ENCODE measurements at regions not wholly inside any gene's neighbourhood (a gene's known extent, or its start where the extent isn't known, plus 50 kb on each side); places are given as distances from the start of the nearest gene placed in this dataset.

DNA sequence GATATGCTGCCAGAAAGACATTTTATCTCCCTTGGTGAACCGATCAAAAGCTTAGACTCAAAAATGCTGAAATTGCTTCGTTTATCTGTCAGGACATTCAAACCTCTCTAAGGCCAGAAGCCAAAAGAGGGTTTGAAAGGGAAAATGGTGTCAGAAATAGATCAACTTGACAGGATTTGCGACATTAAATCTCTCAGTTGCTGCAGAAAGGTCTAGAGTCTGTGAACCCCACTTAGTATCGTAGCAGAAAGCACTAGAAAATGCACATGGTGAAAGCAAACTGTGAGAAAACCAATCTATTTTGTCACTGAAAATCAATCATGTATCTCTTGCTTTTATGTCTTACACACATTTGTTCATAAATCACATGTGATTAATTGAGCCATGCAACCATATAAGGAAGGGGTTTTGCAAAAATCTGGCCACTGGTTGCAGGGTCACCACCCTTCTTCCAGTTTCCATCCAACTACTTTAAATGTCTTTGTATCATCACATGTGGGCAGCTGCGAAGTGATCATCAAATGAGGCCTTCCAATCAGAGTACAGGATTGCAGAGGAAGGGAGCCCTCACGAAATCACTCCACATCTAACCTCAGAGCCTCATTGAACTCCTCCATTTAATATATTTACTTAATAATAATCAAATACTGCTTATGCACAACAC, 347.2 kb upstream of the ANXA10 start:
- ATAC-seq (replicated peaks) (no peak), DNase-seq (no peak)
- Mint-ChIP-seq H3K9me3 (peaks cover 4 to 10% of the 10 kb centered on the region in 2 donors), H3K4me3 (no peak overlapping the region), H3K4me1 (ENCODE audit: low read depth in 2 of 2) (no peaks in the 10 kb centered on the region), H3K36me3 (ENCODE audit: insufficient read depth) (no peaks in the 10 kb centered on the region), H3K27ac (no peak overlapping the region), H3K27me3 (no peaks in the 10 kb centered on the region)

DNA sequence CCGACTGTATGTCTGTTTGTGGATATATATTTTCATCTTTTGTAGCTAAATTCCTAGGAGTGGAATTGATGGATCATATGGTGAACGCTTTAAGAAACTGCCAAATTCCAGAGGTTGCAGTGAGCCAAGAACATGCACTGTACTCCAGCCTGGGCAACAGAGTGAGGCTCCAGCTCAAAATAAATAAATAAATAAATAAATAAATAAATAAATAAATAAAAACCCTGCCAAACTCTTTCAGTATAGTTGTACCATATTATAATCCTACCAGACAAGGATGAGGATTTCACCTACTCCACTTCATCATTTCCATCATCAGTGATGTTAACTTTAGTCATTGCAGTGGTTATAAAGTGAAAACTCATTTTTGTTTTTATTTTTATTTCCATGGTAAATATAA, 325.1 kb upstream of the ANXA10 start:
- DNase-seq (no peak), ATAC-seq (replicated peaks) (no peak)
- no peaks in the 10 kb centered on the region for H3K36me3 Mint-ChIP-seq (ENCODE audit: insufficient read depth)
- H3K27ac Mint-ChIP-seq, result no peak overlapping the region
- H3K9me3 Mint-ChIP-seq, result peaks cover 24 to 26% of the 10 kb centered on the region in 2 donors
- H3K4me1 Mint-ChIP-seq (ENCODE audit: low read depth in 2 of 2), result no peaks in the 10 kb centered on the region
- H3K4me3 Mint-ChIP-seq, result no peak overlapping the region
- H3K27me3 Mint-ChIP-seq, result no peaks in the 10 kb centered on the region

DNA sequence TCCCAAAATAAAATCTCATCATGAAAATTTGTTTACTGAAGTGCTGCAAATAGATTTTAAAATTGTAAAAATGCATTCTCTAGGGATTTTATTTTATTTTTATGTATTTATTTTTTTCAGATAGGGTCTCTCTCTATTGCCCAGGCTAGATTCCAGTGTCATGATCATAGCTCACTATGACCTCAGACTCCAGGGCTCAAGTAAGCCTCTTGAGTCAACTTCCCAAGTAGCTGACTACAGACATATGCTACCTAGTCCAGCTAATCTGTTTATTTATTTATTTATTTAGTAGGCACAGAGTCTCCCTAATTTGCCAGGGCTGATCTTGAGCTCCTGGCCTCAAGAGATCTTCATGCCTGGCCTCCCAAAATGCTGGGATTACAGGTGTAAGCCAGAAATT, 317.7 kb upstream of the ANXA10 start:
- no peaks in the 10 kb centered on the region for H3K27me3 Mint-ChIP-seq
- no peak for DNase-seq
- ATAC-seq (replicated peaks), result no peak
- H3K9me3 Mint-ChIP-seq, result peaks cover 10 to 11% of the 10 kb centered on the region in 2 donors
- H3K4me1 Mint-ChIP-seq (ENCODE audit: low read depth in 2 of 2), result no peaks in the 10 kb centered on the region
- H3K36me3 Mint-ChIP-seq (ENCODE audit: insufficient read depth), result no peaks in the 10 kb centered on the region
- no peak overlapping the region for H3K4me3 Mint-ChIP-seq
- no peak overlapping the region for H3K27ac Mint-ChIP-seq

DNA sequence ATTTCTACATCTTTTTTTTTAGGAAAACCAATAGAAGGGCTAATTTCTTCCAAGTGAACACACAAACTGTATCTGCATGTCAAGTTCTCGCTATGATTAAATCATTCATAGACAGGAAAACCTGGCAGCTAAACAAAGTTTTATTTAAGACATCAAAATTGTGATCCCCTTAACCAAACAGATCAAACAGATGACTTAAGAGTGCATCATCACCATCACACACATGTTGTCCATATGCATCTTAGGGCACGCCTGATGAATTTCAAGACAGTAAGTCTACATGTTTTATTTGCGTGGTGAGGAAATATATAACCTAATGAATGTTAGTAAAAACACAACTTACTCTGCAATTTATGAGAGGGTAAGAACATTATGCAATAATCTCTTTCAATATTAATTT, 317.0 kb upstream of the ANXA10 start:
- Mint-ChIP-seq H3K4me1 (ENCODE audit: low read depth in 2 of 2) (no peaks in the 10 kb centered on the region), H3K36me3 (ENCODE audit: insufficient read depth) (no peaks in the 10 kb centered on the region), H3K4me3 (no peak overlapping the region), H3K27ac (no peak overlapping the region), H3K27me3 (no peaks in the 10 kb centered on the region), H3K9me3 (peaks cover 9 to 10% of the 10 kb centered on the region in 2 donors)
- DNase-seq (no peak), ATAC-seq (replicated peaks) (no peak)

DNA sequence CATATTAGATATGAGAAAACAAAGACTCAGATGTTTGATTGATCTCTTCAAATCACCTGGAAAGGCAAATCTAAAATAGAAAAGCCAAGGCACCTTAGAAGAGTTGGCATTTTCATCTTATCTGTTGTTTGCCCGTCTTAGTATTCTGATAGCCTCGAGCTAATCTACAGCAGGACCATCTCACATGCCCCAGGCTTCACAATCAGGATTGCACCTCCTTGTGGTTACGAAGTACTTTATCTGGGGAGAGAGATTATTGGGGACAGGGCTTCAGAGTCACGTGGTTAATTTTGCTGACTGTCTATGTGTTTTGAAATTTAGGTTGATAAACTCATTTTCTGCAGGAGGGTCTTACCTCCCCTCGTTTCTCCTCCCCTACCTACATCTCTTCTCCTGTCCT, 313.1 kb upstream of the ANXA10 start:
- Mint-ChIP-seq H3K27me3 (no peaks in the 10 kb centered on the region), H3K4me3 (no peak overlapping the region), H3K36me3 (ENCODE audit: insufficient read depth) (no peaks in the 10 kb centered on the region), H3K27ac (no peak overlapping the region), H3K4me1 (ENCODE audit: low read depth in 2 of 2) (no peaks in the 10 kb centered on the region), H3K9me3 (peaks cover 9 to 13% of the 10 kb centered on the region in 2 donors)
- DNase-seq (no peak), ATAC-seq (replicated peaks) (no peak)

DNA sequence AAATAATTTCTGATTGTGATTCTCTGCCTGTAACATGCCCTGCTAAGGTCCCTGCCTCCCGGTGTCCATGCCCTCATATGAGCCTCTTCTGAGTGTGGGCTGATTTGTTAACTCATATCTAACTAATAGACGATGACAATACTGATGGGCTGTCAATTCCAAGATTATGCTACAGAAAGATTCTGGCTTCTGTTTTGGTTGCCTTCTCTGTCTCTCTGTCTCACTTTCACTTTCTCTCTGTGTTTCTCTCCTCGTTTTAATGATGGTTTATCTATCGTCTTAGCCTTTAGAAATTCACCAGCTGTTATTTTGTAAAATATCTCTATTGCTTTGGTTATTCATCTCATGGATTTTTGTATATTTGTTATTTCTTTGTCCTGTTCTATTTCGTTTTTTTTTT, 312.5 kb upstream of the ANXA10 start:
- peaks cover 9 to 13% of the 10 kb centered on the region in 2 donors for H3K9me3 Mint-ChIP-seq
- H3K36me3 Mint-ChIP-seq (ENCODE audit: insufficient read depth), result no peaks in the 10 kb centered on the region
- no peaks in the 10 kb centered on the region for H3K27me3 Mint-ChIP-seq
- no peak for ATAC-seq (replicated peaks)
- DNase-seq, result no peak
- no peak overlapping the region for H3K4me3 Mint-ChIP-seq
- H3K4me1 Mint-ChIP-seq (ENCODE audit: low read depth in 2 of 2), result no peaks in the 10 kb centered on the region
- H3K27ac Mint-ChIP-seq, result no peak overlapping the region

DNA sequence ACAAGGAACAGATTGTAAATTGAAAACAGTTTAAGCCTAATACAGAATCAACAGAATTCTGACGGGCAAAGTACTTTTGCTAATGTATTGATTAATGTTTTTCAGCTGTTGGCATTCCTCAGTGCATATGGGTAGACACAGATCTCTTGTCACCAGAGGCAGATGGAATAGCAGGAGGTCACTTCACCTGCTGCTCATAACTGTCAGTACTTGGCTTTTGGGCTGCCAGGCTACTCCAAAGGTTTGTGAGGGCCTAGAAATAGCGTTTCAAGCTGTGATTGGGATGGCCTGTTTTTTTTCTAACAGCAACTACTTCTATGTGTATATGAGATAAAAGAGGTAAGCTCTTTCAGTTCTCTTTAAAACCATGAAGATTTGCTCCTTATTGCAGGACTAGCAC, 307.5 kb upstream of the ANXA10 start:
- Mint-ChIP-seq H3K27me3 (no peaks in the 10 kb centered on the region), H3K9me3 (peaks cover 3 to 10% of the 10 kb centered on the region in 2 donors), H3K4me3 (no peak overlapping the region), H3K4me1 (ENCODE audit: low read depth in 2 of 2) (no peaks in the 10 kb centered on the region), H3K36me3 (ENCODE audit: insufficient read depth) (no peaks in the 10 kb centered on the region), H3K27ac (peak overlapping the region in 1 of 2 donors; percentile 9)
- no peak for ATAC-seq (replicated peaks)
- no peak for DNase-seq

DNA sequence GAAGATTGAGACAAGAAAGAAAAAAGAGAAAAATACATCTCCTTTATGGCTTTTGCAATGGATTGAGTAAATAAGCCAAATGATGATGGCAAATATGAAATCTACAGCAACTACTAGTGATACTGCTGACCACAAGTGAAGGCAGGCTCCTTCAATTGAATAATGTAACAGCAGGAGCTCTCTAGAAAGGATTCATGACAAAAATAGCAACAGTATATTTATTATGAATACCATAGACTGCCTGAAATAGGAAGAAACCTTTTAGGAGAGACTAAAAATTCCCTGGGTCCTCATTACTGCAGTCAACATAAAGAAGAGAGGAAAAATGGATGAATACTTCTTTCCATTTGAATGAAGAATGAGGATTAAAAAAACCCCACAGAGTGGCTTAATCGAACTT, 306.8 kb upstream of the ANXA10 start:
- H3K4me3 Mint-ChIP-seq, result no peak overlapping the region
- H3K4me1 Mint-ChIP-seq (ENCODE audit: low read depth in 2 of 2), result no peaks in the 10 kb centered on the region
- no peak for ATAC-seq (replicated peaks)

DNA sequence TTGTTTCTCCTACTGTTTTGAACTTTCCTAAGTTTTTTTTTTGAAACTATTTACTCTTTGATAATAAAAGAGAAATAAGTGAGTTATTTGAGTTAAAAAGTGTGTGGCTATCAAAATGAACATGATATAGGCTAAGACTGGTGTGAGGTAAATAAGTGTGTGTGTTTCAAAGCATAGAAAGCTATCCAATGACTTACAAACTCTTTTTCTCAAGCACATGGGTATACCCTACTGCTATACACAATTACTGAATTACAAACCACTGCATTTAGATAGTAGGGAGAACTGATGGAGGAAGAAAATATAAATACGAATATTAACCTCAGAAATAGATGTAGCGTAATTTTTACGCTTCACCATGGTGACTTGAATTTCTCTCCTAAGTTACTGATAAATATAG, 305.8 kb upstream of the ANXA10 start:
- Mint-ChIP-seq H3K27me3 (no peaks in the 10 kb centered on the region), H3K36me3 (ENCODE audit: insufficient read depth) (no peaks in the 10 kb centered on the region)

More for the DNA sequence above, 306.8 kb upstream of the ANXA10 start:
- Mint-ChIP-seq H3K27me3 (no peaks in the 10 kb centered on the region), H3K9me3 (peaks cover 0 to 9% of the 10 kb centered on the region in 2 donors), H3K36me3 (ENCODE audit: insufficient read depth) (no peaks in the 10 kb centered on the region), H3K27ac (peak overlapping the region in 1 of 2 donors; percentile 9)
- DNase-seq, result no peak

DNA sequence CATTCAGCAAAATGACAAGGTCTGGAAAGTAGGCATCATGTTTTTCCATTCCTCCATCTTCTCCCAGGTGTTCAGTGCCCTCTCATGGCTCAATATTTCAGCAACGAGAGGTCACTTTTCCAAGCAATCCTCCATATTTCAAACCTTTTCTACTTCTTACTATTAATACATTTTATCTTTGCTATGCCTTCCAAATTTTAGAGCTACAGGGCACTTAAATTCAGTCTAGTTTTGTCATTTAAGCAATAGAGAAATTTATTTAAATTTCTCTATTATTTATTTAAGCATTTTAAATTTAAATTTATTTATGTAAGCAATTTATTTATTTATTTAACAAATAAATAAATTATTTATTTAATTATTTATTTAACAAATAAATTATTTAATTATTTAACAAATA, 305.1 kb upstream of the ANXA10 start:
- Mint-ChIP-seq H3K36me3 (ENCODE audit: insufficient read depth) (no peaks in the 10 kb centered on the region), H3K4me1 (ENCODE audit: low read depth in 2 of 2) (no peaks in the 10 kb centered on the region), H3K27me3 (no peaks in the 10 kb centered on the region), H3K9me3 (peaks cover 6 to 9% of the 10 kb centered on the region in 2 donors), H3K27ac (no peak overlapping the region), H3K4me3 (no peak overlapping the region)
- no peak for ATAC-seq (replicated peaks)
- no peak for DNase-seq

More for the DNA sequence above, 305.8 kb upstream of the ANXA10 start:
- Mint-ChIP-seq H3K9me3 (peaks cover 0 to 8% of the 10 kb centered on the region in 2 donors), H3K4me3 (no peak overlapping the region), H3K27ac (no peak overlapping the region), H3K4me1 (ENCODE audit: low read depth in 2 of 2) (no peaks in the 10 kb centered on the region)
- ATAC-seq (replicated peaks), result peak; percentile 35
- no peak for DNase-seq

DNA sequence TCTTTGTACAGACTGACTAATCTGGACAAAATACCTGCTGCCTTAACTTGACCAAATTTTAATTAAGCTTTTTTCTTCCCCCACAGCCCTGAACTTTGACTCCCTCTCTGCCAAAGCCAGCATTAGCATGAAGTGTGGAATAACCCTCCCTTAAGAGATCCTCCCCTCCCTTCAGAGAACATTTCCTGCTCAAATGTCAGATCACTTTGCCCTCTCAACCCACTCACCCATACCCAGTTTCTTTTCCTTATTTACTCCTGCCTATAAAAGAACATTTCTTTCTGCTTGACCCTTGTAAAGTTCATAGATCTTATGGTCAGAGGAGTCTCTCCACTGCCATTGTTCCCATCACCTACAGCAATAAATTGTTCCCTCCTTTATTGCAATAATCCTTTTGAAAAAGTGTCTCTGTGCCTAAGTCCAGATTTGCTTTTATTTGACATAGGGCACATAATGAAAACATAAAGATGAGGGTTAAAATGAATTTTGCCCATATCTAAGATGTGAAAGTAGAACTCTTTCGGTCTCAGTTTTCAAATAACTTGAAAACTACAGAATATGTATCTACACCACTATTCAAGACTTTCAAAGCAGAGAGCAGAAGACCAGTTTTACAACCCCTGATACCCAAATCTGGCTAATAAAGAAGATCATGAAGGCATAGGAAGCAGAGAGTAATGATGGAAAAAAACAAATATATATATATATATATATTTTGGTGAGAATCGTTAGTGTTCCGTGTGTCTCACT, 289.7 kb upstream of the ANXA10 start:
- Mint-ChIP-seq H3K27ac (no peak overlapping the region), H3K4me1 (ENCODE audit: low read depth in 2 of 2) (no peaks in the 10 kb centered on the region), H3K36me3 (ENCODE audit: insufficient read depth) (no peaks in the 10 kb centered on the region), H3K9me3 (peaks cover 8 to 14% of the 10 kb centered on the region in 2 donors), H3K4me3 (no peak overlapping the region), H3K27me3 (no peaks in the 10 kb centered on the region)
- ATAC-seq (replicated peaks), result no peak
- DNase-seq, result no peak

DNA sequence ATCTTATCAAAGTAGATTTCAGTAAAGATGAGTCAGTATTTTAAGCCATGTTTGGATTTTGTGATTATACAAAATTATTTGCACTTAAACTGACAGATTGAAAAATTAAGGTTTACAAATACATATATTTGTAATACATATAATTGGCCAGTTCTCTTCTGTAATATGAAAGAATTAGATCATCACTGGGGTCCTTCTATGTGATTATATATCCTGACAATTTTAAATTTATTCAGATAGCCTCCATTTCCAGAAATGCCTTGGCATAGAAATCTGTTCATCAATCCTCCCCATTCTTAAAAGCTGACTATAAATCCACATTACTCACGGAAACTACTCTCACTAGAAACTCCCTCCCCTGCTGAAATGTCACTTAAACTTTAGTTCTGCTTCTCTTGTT, 280.4 kb upstream of the ANXA10 start:
- Mint-ChIP-seq H3K4me1 (ENCODE audit: low read depth in 2 of 2) (no peaks in the 10 kb centered on the region), H3K27me3 (no peaks in the 10 kb centered on the region), H3K9me3 (peaks cover 6 to 9% of the 10 kb centered on the region in 2 donors), H3K27ac (no peak overlapping the region), H3K4me3 (no peak overlapping the region), H3K36me3 (ENCODE audit: insufficient read depth) (no peaks in the 10 kb centered on the region)
- ATAC-seq (replicated peaks), result no peak
- no peak for DNase-seq

DNA sequence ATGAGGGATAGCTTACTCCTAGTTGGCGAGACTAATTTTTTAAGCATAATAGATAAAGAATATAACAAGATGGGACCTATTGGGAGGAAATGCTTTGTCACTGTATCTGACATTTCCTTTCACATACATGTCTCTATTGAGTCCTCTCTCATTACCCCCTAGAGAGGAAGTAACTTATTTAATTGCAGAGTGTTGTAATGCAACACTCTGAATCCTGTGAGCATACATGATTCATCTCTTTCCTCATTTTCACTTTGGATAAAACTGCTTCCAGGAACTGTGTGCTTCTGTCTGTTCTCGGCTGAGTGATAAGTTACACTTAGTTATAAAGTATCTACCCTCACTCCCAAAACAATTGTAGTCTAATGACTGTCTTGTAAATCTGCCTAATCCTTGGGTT, 266.1 kb upstream of the ANXA10 start:
- Mint-ChIP-seq H3K27me3 (no peaks in the 10 kb centered on the region), H3K4me1 (ENCODE audit: low read depth in 2 of 2) (no peaks in the 10 kb centered on the region), H3K4me3 (no peak overlapping the region), H3K27ac (no peak overlapping the region), H3K9me3 (peaks cover 3 to 12% of the 10 kb centered on the region in 2 donors), H3K36me3 (ENCODE audit: insufficient read depth) (no peaks in the 10 kb centered on the region)
- ATAC-seq (replicated peaks) (no peak), DNase-seq (no peak)

DNA sequence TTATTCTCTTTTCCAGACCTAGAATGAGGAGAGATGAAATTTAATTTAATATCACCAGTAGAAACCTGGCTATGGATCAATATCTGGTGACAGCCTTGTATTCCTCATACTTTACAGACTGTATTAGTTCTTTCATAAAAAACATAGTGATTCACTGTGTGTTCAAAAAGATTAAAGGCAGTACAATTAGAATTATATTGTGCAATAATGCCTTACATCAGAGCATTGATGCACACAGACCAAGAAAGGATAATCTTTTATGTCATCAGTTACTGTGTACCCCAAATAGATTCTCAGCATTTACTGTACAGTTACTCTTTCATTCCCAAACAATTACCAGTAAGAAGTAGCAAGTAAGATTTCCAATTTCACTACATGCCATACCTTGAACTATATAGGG, 260.5 kb upstream of the ANXA10 start:
- Mint-ChIP-seq H3K36me3 (ENCODE audit: insufficient read depth) (no peaks in the 10 kb centered on the region), H3K4me1 (ENCODE audit: low read depth in 2 of 2) (no peaks in the 10 kb centered on the region), H3K27me3 (no peaks in the 10 kb centered on the region), H3K4me3 (no peak overlapping the region), H3K9me3 (peaks cover 2 to 13% of the 10 kb centered on the region in 2 donors), H3K27ac (no peak overlapping the region)
- no peak for DNase-seq
- no peak for ATAC-seq (replicated peaks)
